ENCODE measurements at regions not wholly inside any gene's neighbourhood (a gene's known extent, or its start where the extent isn't known, plus 50 kb on each side); places are given as distances from the start of the nearest gene placed in this dataset.

DNA sequence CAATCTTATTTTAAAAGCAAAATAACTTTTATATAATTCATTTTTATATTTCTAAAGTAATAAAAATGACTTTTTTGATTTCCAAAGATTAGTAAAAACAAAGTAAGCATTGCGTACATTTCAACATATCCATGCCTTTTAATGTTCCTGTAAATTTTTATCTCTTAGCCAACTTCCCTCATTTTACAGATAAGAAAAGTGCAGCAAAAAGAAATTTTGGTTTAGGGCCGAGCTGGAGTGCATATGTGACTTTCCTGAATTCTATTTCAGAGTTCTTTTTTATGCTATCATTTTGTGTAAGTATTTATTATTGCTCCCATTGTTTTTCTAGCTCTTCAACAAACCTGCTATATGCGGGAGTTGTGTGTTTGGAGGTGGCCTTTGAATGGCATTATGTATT lies 195.3 kb downstream of the NHLRC3 start:
- TF ChIP-seq, protein P1, sequence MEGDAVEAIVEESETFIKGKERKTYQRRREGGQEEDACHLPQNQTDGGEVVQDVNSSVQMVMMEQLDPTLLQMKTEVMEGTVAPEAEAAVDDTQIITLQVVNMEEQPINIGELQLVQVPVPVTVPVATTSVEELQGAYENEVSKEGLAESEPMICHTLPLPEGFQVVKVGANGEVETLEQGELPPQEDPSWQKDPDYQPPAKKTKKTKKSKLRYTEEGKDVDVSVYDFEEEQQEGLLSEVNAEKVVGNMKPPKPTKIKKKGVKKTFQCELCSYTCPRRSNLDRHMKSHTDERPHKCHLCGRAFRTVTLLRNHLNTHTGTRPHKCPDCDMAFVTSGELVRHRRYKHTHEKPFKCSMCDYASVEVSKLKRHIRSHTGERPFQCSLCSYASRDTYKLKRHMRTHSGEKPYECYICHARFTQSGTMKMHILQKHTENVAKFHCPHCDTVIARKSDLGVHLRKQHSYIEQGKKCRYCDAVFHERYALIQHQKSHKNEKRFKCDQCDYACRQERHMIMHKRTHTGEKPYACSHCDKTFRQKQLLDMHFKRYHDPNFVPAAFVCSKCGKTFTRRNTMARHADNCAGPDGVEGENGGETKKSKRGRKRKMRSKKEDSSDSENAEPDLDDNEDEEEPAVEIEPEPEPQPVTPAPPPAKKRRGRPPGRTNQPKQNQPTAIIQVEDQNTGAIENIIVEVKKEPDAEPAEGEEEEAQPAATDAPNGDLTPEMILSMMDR (conservative IDR thresholded peaks at IDR 0.05; ENCODE audit: low read depth, low read length): no peak
- TF ChIP-seq EZH2 (IDR thresholded peaks at IDR 0.05; ENCODE audit: low read length, unreplicated experiment): no peak
